HG02571 (cell line): ENCODE measurements at regions not wholly inside any gene's neighbourhood (a gene's known extent, or its start where the extent isn't known, plus 50 kb on each side); places are given as distances from the start of the nearest gene placed in this dataset.
"Not testable (repeated sequence)": the region's sequence is repeated elsewhere in the genome, so short reads cannot be mapped to it uniquely, and the experiment has no call there.

Source experiments
- ATAC-seq: cut with Tn5 transposase; IDR thresholded peaks from one replicate; pipeline ENCODE4 v1.9.1; 2021; ENCODE audit warnings: mild to moderate bottlenecking, moderate library complexity; ENCODE audit not compliant: unreplicated experiment

GRCh38 chr9:21688108-21689102 lies 114.0 kb upstream of the MTAP start:
- ATAC-seq = no peak

- no peak for ATAC-seq
Observed at GRCh38 chr9:21689854-21690253, 112.6 kb upstream of the MTAP start.

- ATAC-seq = no peak
Observed at GRCh38 chr9:21690561-21690960, 111.9 kb upstream of the MTAP start.

- ATAC-seq = no peak
Observed at GRCh38 chr9:21692390-21692789, 110.0 kb upstream of the MTAP start.

GRCh38 chr9:21694424-21694823 lies 108.0 kb upstream of the MTAP start:
- no peak for ATAC-seq

GRCh38 chr9:21695443-21695842 lies 107.0 kb upstream of the MTAP start:
- no peak for ATAC-seq

- ATAC-seq = no peak
Observed at GRCh38 chr9:21695874-21696341, 106.5 kb upstream of the MTAP start.

- ATAC-seq = no peak
Observed at GRCh38 chr9:21696411-21696871, 106.0 kb upstream of the MTAP start.

GRCh38 chr9:21708260-21708711 lies 94.2 kb upstream of the MTAP start:
- ATAC-seq = no peak

- ATAC-seq = no peak
Observed at GRCh38 chr9:21708856-21709255, 93.6 kb upstream of the MTAP start.

- ATAC-seq = peak; percentile 59
Observed at GRCh38 chr9:21709464-21710058, 92.9 kb upstream of the MTAP start.

GRCh38 chr9:21710548-21711191 lies 91.8 kb upstream of the MTAP start:
- ATAC-seq = no peak

- no peak for ATAC-seq
Observed at GRCh38 chr9:21711504-21711903, 90.9 kb upstream of the MTAP start.

- no peak for ATAC-seq
Observed at GRCh38 chr9:21715408-21715807, 87.0 kb upstream of the MTAP start.

- ATAC-seq = no peak
Observed at GRCh38 chr9:21720758-21721157, 81.7 kb upstream of the MTAP start.

GRCh38 chr9:21727411-21727810 lies 75.0 kb upstream of the MTAP start:
- not testable (repeated sequence) for ATAC-seq

GRCh38 chr9:21728781-21729180 lies 73.7 kb upstream of the MTAP start:
- no peak for ATAC-seq

GRCh38 chr9:21729648-21730047 lies 72.8 kb upstream of the MTAP start:
- ATAC-seq = no peak

- ATAC-seq = no peak
Observed at GRCh38 chr9:21730899-21731298, 71.5 kb upstream of the MTAP start.

GRCh38 chr9:21741151-21741550 lies 61.3 kb upstream of the MTAP start:
- ATAC-seq = no peak

- ATAC-seq = no peak
Observed at GRCh38 chr9:21744320-21744719, 58.1 kb upstream of the MTAP start.
